Sigmoid colon (tissue), 6 donors: ENCODE measurements at regions not wholly inside any gene's neighbourhood (a gene's known extent, or its start where the extent isn't known, plus 50 kb on each side); places are given as distances from the start of the nearest gene placed in this dataset.

Experiments
- DNase-seq: peaks from one replicate; pipeline ENCODE4 v3.0.0-alpha.2; 2019
- H3K27ac ChIP-seq, 4 donors: fragments of 200-600 bp; sonication (generic); one replicate each; pipeline ENCODE4 v1.5.1; 2016 to 2019; ENCODE audit warnings: mild to moderate bottlenecking in 1 of 4
- H3K27me3 ChIP-seq, 3 donors: fragments of 200-600 bp; sonication (generic); one replicate each; pipeline ENCODE4 v1.5.1; 2019; ENCODE audit warnings: mild to moderate bottlenecking in 1 of 3
- H3K36me3 ChIP-seq, 4 donors: fragments of 200-600 bp; sonication (generic); one replicate each; pipeline ENCODE4 v1.5.1; 2016 to 2019
- H3K4me1 ChIP-seq, 4 donors: fragments of 200-600 bp; sonication (generic); one replicate each; pipeline ENCODE4 v1.5.1; 2017 to 2019
- H3K4me3 ChIP-seq, 4 donors: fragments of 200-600 bp; sonication (generic); one replicate each; pipeline ENCODE4 v1.5.1; 2017 to 2019; ENCODE audit warnings: mild to moderate bottlenecking in 2 of 4, moderate library complexity in 1 of 4
- H3K9me3 ChIP-seq, 4 donors: fragments of 200-600 bp in 3 of 4; sonication (generic) in 3 of 4; one replicate each; pipeline versions ENCODE4 v1.5.1 to v1.6.1; 2013 to 2019
- EP300 ChIP-seq, 4 donors: sonication (generic); formaldehyde crosslinking; IDR thresholded peaks; one replicate each; pipeline ENCODE4 v1.6.1; 2017; ENCODE audit warnings: antibody characterized with exemption in 4 of 4
- POLR2A ChIP-seq, 2 donors: fragments of 450-650 bp; IDR thresholded peaks; one replicate each; pipeline ENCODE4 v1.6.1; 2016; ENCODE audit warnings: antibody characterized with exemption in 2 of 2, mild to moderate bottlenecking in 2 of 2, moderate library complexity in 2 of 2
- POLR2AphosphoS5 ChIP-seq, 4 donors: sonication (generic); formaldehyde crosslinking; IDR thresholded peaks; one replicate each; pipeline ENCODE4 v1.6.1; 2017; ENCODE audit warnings: antibody characterized with exemption in 4 of 4
- WGBS, 2 donors: extraction: QIAGEN DNeasy Blood & Tissue Kit; methylation state at CpG; one replicate each; pipeline ENCODE4 v1.1.7; 2013; 5-methylcytosine and 5-hydroxymethylcytosine counted together
- intact Hi-C: fragments of 100-400 bp; cut with DNase I; formaldehyde crosslinking; loops from one replicate; pipeline ENCODE4 v1.15.1; 2023
- TF ChIP-seq, protein P1 (sequence below), 4 experiments: fragments of 450-650 bp in 3 of 4; fragments of 200-600 bp in 1 of 4; IDR thresholded peaks; one replicate each; pipeline ENCODE4 v1.5.1; 2016 to 2019; ENCODE audit warnings: antibody characterized with exemption in 4 of 4, mild to moderate bottlenecking in 3 of 4, moderate library complexity in 2 of 4
- donor health status: healthy with polysubstance abuse.
- donor health status: healthy.

DNA sequence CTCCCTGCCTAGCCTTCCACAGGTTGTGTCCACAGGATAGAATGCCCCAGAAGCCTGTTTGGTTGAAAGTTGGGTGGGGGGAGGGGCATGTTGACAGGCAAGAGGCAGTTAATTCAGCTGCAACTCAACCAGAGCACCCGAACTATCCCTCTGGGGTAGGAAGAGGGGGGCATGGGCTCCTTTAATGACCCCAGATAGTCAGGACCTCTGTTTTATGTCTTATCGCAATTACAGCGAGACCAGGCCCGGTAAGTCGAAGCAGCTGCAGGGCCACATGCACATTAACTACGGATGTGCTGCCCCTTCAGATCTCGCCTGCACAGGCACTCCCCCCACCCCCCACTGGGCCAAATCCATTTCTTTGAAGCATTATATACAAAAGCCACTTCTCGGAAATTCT, 363.8 kb upstream of the HNRNPA3 start:
- H3K27me3 ChIP-seq, result no peaks in the 10 kb centered on the region
- no peak for TF ChIP-seq EP300 (IDR thresholded peaks at IDR 0.05)
- TF ChIP-seq POLR2AphosphoS5 (IDR thresholded peaks at IDR 0.05), result no peak
- TF ChIP-seq POLR2A (IDR thresholded peaks at IDR 0.05), result no peak
- intact Hi-C loops, result no loop called here
- 90 to 95% methylated on average over 8 of the region's 8 CpGs for WGBS, 2 donors
- no peaks in the 10 kb centered on the region for H3K36me3 ChIP-seq
- H3K27ac ChIP-seq, result no peak overlapping the region
- H3K4me1 ChIP-seq, result peaks cover 0 to 5% (median 0%) of the 10 kb centered on the region in 4 donors
- no peak for DNase-seq
- no peak overlapping the region for H3K4me3 ChIP-seq
- H3K9me3 ChIP-seq, result no peaks in the 10 kb centered on the region

DNA sequence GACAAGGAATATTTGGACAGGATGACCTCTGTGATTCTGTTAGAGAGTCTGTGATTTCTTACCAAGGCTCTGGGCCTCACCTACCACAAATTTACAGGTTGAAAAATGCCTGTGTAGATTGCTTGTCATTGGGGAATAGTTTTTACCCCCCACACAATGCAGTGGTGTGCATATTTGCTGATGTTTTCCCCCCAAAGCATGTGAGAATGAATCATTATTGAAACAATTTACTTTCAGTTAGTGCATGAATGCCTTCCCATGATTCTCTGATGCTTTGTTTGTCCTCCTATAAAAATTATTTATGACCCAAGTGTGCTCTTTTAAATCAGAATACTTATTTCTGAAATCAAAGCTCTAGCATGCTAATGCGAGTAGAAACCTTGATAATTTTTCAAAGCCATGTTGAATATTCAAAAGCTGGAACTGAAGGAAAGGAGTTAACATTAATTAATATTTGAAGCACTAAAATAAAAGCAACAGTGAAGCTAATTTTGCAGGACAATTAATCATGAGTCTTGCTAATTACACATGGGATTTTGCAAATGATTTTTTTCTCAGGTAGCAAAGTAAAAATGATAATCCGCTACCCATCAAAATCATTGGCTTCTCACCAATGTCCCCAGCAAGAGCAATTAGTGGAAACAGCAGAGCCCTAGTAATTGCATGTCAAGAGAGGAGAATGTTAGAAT, 361.2 kb upstream of the HNRNPA3 start:
- Histone ChIP-seq H3K4me1 (peaks cover 0 to 5% (median 0%) of the 10 kb centered on the region in 4 donors), H3K4me3 (no peak overlapping the region), H3K27ac (no peak overlapping the region), H3K36me3 (no peaks in the 10 kb centered on the region), H3K27me3 (no peaks in the 10 kb centered on the region), H3K9me3 (no peaks in the 10 kb centered on the region)
- intact Hi-C loops, result no loop called here
- no peak for TF ChIP-seq EP300 (IDR thresholded peaks at IDR 0.05)
- TF ChIP-seq POLR2A (IDR thresholded peaks at IDR 0.05), result no peak
- TF ChIP-seq POLR2AphosphoS5 (IDR thresholded peaks at IDR 0.05), result no peak
- TF ChIP-seq, protein P1, sequence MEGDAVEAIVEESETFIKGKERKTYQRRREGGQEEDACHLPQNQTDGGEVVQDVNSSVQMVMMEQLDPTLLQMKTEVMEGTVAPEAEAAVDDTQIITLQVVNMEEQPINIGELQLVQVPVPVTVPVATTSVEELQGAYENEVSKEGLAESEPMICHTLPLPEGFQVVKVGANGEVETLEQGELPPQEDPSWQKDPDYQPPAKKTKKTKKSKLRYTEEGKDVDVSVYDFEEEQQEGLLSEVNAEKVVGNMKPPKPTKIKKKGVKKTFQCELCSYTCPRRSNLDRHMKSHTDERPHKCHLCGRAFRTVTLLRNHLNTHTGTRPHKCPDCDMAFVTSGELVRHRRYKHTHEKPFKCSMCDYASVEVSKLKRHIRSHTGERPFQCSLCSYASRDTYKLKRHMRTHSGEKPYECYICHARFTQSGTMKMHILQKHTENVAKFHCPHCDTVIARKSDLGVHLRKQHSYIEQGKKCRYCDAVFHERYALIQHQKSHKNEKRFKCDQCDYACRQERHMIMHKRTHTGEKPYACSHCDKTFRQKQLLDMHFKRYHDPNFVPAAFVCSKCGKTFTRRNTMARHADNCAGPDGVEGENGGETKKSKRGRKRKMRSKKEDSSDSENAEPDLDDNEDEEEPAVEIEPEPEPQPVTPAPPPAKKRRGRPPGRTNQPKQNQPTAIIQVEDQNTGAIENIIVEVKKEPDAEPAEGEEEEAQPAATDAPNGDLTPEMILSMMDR (IDR thresholded peaks at IDR 0.05), result no peak
- no peak for DNase-seq
- WGBS, 2 donors, result 90 to 96% methylated on average over 2 of the region's 2 CpGs

DNA sequence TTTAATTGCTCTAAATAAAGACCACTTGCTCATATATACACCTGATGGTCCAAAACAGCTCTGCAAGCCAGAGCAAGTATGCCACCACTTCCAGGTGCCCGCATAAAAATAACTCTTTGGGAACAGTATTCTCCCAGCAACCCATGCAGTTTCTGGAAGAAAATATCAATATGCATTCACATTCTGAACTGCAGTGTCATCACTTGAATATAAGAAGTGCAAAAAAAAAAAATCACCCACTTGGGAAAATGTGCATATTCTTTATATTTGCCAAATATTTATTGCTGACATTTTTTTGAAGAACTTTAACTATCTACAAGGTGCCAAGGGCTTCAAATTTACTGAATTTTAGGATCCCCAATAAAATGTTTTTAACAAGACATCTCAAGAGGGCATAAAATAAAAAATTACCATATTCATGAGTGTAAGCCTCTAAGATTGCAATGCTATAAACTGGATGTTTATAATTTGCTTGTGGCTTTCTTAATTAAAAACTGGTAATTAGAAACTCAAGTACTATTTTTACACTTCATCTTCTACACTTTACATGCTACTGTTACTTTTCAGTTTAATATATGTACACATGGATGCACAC, 360.6 kb upstream of the HNRNPA3 start:
- Histone ChIP-seq H3K27ac (no peak overlapping the region), H3K27me3 (no peaks in the 10 kb centered on the region), H3K4me3 (no peak overlapping the region), H3K9me3 (no peaks in the 10 kb centered on the region), H3K4me1 (peaks cover 0 to 5% (median 0%) of the 10 kb centered on the region in 4 donors), H3K36me3 (no peaks in the 10 kb centered on the region)
- TF ChIP-seq POLR2AphosphoS5 (IDR thresholded peaks at IDR 0.05), result no peak
- TF ChIP-seq, protein P1 (IDR thresholded peaks at IDR 0.05), result no peak
- TF ChIP-seq POLR2A (IDR thresholded peaks at IDR 0.05), result no peak
- no peak for TF ChIP-seq EP300 (IDR thresholded peaks at IDR 0.05)
- intact Hi-C loops, result no loop called here
- DNase-seq, result no peak
- 95 to 97% methylated on average over 1 of the region's 1 CpG for WGBS, 2 donors

DNA sequence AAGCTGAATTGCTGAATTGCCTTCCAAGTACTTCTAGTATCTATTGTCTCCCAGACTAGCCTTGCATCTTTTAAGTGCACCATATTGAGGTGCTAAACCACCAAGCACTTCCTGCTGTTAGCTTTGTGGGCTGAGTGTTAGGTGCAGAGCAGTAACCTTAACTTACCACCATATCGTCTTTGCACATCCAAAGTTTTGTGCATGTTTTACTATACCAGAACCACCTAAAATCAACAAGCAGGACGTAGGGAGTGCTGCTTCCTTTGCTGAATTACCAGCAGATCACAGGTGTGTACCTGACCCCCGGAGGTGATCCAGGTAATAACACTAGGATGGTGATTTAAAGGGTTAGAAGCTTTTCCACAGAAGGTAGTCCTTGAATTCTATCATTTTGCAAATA, 359.9 kb upstream of the HNRNPA3 start:
- Histone ChIP-seq H3K27me3 (no peaks in the 10 kb centered on the region), H3K4me3 (no peak overlapping the region), H3K27ac (no peak overlapping the region), H3K4me1 (peaks cover 0 to 5% (median 0%) of the 10 kb centered on the region in 4 donors), H3K36me3 (no peaks in the 10 kb centered on the region), H3K9me3 (no peaks in the 10 kb centered on the region)
- no peak for DNase-seq
- WGBS, 2 donors, result 11 to 23% methylated on average over 3 of the region's 3 CpGs
- intact Hi-C loops, result no loop called here
- TF ChIP-seq POLR2AphosphoS5 (IDR thresholded peaks at IDR 0.05) (no peak), POLR2A (IDR thresholded peaks at IDR 0.05) (no peak), EP300 (IDR thresholded peaks at IDR 0.05) (no peak)
- TF ChIP-seq, protein P1 (IDR thresholded peaks at IDR 0.05), result no peak

DNA sequence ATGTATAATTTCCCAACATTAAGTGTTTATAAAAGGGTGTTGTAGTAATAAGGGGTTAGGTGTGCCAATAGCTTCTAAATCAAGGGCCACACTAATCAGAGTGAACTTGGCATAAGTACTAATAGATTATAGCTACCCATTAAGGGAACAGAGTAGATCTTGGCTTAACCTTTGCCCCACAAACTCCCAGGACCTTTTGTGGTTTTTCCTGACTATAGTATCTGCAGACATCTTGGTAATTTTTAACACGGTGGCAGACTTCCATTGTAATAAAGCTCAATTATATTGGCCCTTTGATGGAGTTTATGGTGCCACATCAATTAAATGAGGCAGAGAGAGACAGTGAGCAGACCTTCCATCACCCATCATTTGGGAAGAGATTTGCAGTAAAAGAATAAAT, 358.5 kb upstream of the HNRNPA3 start:
- H3K36me3 ChIP-seq, result no peaks in the 10 kb centered on the region
- H3K9me3 ChIP-seq, result no peaks in the 10 kb centered on the region
- WGBS, 2 donors, result 11 to 55% methylated on average over 1 of the region's 1 CpG
- DNase-seq, result no peak
- peaks cover 0 to 5% (median 0%) of the 10 kb centered on the region in 4 donors for H3K4me1 ChIP-seq
- intact Hi-C loops, result no loop called here
- no peak overlapping the region for H3K4me3 ChIP-seq
- no peak overlapping the region for H3K27ac ChIP-seq
- H3K27me3 ChIP-seq, result no peaks in the 10 kb centered on the region
- TF ChIP-seq POLR2AphosphoS5 (IDR thresholded peaks at IDR 0.05) (no peak), EP300 (IDR thresholded peaks at IDR 0.05) (no peak), POLR2A (IDR thresholded peaks at IDR 0.05) (no peak)
- TF ChIP-seq, protein P1 (IDR thresholded peaks at IDR 0.05), result no peak
